NCI-H2171 (cell line): ENCODE measurements at regions not wholly inside any gene's neighbourhood (a gene's known extent, or its start where the extent isn't known, plus 50 kb on each side); places are given as distances from the start of the nearest gene placed in this dataset.

Experiments
- DNase-seq: peaks from one replicate; lab custom pipeline; 2025; lab: John Stamatoyannopoulos, UW

GRCh38 chr16:76182041-76182635, 95.1 kb upstream of the CNTNAP4 start:
- DNase-seq = no peak

DNA sequence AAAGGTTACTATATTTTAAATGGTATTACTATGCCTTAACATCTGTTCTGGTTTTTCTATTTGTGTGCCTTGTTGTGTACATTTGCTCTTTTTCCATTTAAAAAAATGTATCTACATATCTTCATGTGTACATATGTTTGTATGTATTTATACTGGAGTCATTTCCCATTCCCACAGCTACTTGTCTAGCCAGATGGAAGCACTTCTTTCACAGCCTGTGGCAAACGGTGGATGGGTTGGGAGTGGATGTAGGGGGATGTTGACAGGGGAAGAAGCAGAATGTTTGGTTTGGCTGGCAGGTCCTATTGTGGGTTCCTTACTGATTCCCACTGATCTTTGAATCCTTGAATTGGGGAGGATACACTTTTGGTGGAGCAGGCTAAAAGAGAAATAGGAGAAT, 93.6 kb upstream of the CNTNAP4 start:
- DNase-seq = no peak

GRCh38 chr16:76190057-76190456, 87.1 kb upstream of the CNTNAP4 start:
- DNase-seq = no peak

DNA sequence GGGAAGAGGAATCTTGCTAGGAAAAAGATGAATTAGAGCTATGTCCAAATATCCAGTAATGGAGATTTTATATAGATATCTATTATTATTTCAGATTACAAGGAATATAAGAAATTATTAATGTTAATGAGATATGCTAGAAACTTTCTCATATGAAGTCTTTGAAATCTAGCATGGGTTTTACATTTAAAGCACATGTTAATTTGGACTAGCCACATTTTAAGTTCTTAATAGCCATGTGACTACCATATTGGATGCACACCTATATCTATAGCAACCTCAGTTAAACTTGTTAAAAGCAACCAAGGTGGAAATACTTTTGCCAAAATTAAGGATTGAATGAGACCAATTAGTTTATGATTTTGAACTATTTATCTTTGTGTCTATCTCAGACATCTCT, 86.7 kb upstream of the CNTNAP4 start:
- no peak for DNase-seq

DNA sequence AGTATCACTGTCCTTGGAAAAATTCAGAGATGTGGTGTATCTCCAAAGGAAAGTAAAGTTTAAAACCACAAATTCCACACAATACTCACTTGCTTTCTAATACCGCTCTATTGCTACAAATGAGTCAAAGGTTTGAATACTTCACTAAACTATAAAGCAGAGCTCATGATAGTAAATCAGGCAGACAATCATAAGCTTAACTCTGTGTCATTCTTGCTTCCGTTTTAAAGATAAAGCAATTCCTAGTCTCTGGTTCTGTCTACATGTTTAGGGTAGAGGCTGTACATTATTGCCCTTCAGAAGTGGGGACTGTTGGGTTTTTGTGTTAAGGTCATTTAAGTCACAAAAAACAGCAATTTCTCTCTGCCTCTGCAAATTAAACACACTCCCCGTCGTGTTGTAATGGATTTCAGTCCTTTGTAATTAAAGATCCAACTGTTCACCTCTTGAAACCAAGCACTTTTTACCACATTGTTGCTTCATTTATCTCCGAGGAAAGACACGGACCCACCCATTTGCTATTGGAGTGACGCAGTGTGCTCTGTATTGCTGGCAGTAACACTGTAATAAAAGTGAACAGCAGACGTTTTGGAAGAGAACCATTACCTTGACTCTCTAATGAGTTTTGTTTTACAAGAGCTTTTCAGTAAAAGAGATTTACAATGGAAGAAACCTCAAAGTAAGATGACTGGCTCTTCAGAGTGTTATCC, 83.1 kb upstream of the CNTNAP4 start:
- no peak for DNase-seq

- DNase-seq = no peak
Observed at GRCh38 chr16:76194616-76195015, 82.6 kb upstream of the CNTNAP4 start.

DNA sequence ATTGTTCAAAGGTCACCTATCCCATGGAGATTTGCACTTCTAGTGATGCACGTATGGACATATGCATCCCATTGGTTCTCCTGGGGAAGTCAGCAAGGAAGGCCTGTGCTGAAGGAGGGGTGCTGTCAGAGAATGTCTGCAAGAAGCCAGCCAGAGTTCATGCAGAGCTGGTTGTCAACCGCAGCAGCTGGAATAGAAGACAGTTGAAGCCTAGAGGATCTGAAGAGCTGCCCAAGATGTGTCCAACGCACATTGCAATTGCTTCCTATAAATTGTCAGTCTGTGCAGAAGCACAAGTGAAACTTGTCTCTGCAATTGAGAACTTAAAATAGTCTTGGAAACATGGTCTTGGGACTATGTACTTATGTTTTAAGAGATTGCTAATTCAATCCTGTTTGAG, 82.1 kb upstream of the CNTNAP4 start:
- DNase-seq = no peak

DNA sequence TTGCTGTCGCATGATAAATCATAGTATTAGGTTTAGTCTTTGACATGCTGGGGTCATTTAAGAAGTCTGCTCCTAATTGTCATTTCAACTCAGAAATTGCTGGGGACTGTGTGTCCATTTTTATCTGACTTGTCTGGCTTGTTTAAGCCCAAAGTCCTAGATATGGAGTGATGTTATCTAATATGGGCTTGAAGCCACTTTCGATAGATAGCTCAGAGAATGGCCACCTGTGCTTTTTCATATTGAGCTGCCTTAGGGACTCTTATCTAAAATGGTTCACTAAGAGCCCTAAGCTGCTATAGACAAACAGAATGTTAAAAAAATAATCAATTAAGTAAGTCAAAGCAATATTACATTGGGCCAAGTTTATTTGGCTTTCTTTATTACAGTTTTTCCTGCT, 81.6 kb upstream of the CNTNAP4 start:
- DNase-seq = no peak

- DNase-seq = no peak
Observed at GRCh38 chr16:76197900-76198299, 79.3 kb upstream of the CNTNAP4 start.

- DNase-seq = no peak
Observed at GRCh38 chr16:76199681-76200220, 77.5 kb upstream of the CNTNAP4 start.

GRCh38 chr16:76201385-76201784, 75.8 kb upstream of the CNTNAP4 start:
- no peak for DNase-seq

- no peak for DNase-seq
Observed at GRCh38 chr16:76204249-76204648, 73.0 kb upstream of the CNTNAP4 start.

GRCh38 chr16:76207270-76207669, 69.9 kb upstream of the CNTNAP4 start:
- DNase-seq = no peak

- DNase-seq = no peak
Observed at GRCh38 chr16:76210157-76210556, 67.0 kb upstream of the CNTNAP4 start.

GRCh38 chr16:76213860-76214259, 63.3 kb upstream of the CNTNAP4 start:
- no peak for DNase-seq

- no peak for DNase-seq
Observed at GRCh38 chr16:76214856-76215255, 62.3 kb upstream of the CNTNAP4 start.

DNA sequence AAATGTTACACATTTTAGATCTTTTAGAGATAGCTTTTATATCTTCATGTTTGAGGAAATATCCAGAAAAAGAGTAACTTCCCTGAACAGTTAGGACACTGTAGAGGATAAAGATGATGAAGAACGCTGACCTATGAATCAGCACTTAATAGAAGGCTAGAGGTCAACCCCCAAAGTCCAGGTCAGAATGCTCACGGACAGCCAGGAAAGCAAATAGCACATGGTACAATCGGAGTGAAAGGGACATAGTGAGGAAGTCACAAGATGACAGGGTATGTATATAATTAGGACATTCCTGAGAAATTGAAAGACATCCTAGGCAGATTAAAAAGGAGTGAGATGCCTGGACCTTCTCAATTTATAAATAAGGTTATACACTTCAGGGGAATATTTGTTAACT, 55.1 kb upstream of the CNTNAP4 start:
- DNase-seq = no peak

DNA sequence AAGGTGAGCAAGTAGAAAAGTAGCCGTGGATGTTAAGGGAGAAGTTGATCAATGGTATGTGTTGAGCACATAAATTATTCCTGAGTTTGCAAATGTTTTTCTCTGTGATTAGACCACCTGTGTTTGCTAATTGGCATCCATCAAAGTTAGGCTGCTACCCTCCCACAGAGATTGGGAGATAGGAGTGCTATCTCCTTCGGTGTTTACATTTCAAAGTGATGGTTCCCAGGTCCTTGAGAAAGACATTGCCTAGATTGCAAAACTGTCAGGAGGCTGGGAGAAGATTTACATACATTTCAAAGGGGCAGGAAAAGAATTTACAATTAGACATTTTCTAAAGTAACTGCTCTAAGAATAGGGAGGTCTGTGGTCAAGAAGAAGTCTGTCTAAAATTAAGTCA, 54.3 kb upstream of the CNTNAP4 start:
- DNase-seq = no peak

GRCh38 chr16:76226011-76226410, 51.2 kb upstream of the CNTNAP4 start:
- DNase-seq = no peak

GRCh38 chr16:76226481-76226880, 50.7 kb upstream of the CNTNAP4 start:
- DNase-seq = no peak
